ENCODE measurements at regions not wholly inside any gene's neighbourhood (a gene's known extent, or its start where the extent isn't known, plus 50 kb on each side); places are given as distances from the start of the nearest gene placed in this dataset.
"Not testable (repeated sequence)": the region's sequence is repeated elsewhere in the genome, so short reads cannot be mapped to it uniquely, and the experiment has no call there.

DNA sequence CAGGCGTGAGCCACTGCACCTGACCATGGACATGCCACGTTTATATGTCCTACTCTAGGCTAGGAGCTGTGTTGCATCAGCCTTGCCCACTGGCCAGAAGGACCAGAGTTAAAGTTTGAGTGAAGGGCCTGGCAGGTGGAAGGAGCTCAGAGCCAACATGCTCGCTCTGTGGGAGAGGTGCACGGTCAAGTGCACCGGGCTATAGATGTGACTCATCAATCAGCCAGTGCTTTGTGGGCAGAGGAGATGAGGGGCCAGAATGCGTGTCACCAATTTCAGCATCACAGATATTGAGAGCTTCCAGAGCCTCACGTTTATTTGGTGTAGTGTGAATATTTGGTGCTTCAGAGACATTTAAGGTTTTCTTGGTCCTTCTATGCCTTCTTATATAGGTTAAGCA lies 137.3 kb upstream of the KBTBD8 start:
- no peak for DNase-seq

DNA sequence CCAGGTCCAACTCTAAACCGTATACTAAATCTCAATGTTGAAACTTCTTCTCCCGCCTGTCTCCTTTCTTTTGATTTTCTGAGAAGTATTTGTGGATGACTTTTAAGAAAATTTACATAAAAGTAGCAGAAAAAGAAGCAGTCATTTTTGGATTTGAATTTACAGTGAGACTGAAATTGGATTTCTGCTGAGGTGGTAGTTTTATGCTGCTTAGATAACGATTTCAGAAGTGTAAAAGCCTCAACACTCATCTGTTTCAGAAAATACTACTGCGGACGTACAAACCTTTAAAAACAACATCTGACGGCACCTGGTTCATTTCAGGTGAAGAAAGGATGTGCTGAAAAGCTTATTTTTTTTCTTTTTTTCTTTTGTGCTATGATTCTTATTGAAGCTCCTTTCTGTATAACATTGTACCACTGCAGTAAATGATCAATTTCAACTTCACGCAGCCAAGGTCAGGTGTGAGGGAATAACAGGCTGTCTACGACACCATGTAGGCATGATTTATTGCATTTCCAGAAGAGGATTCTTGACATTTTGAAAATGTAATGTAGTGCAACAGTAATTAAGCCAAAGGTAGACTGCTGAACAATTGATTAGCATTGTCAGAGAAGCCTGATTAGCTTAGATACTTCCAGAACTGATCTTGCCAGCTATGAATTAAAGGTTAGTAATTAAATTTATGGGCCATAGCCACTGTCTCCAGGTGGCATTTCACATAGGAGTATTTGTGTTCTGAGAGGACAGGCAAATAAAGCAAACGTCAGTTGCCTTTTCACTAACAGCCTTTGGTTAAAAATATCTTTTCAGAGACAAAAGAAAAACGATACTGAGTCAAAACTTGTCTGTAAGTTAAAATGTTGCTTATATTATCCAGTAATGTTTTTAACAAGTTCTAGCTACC lies 134.6 kb upstream of the KBTBD8 start:
- no peak for DNase-seq

DNA sequence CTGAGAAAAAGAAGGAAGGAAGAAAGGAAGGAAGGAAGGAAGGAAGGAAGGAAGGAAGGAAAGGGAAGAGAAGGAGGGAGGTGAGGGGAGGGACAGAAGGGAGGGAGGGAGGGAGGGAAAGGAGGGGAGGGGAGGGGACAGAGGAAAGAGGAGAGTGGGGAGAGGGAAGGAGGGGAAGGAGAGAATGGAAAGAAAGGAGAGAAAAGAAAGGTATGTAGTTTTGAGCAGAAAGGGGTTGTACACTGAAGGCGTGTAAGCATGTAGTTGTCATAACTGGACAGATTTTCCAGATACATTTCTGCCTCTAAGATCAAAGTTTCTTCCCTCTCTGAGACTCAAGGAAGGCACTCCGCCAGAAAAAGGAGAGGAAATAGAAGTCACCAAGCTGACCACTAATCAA lies 113.4 kb upstream of the KBTBD8 start:
- DNase-seq = no peak

DNA sequence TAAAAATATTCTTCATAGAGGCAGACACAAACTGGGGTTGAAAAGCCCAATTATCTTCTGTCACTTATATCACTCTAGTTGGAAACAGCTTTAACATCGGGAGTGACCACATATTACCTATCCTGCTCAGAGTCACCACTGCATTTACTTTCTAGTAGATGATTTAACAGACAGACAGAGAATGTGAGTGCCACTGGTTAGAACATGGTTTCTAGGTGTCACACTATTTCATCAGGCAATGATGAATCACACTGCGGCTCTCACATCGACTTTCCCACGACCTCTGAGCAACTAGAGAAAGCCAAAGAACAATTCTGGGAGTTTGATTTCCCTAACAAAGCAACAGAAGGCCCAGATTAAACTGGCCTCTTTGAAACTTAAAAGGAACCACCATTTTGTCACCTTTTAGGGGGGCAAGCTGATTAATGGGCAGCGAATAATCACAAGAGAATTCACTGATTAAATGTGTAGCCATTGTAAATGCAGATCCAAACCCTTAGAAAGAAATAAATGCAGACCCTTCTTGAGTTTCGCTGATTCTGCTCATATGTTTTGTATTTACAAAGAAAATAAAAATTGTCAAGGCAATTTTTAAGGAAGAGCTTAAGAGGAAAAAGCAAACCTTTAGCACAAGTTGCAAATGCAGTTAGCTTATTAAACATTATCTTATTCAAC lies 112.6 kb upstream of the KBTBD8 start:
- no peak for DNase-seq

DNA sequence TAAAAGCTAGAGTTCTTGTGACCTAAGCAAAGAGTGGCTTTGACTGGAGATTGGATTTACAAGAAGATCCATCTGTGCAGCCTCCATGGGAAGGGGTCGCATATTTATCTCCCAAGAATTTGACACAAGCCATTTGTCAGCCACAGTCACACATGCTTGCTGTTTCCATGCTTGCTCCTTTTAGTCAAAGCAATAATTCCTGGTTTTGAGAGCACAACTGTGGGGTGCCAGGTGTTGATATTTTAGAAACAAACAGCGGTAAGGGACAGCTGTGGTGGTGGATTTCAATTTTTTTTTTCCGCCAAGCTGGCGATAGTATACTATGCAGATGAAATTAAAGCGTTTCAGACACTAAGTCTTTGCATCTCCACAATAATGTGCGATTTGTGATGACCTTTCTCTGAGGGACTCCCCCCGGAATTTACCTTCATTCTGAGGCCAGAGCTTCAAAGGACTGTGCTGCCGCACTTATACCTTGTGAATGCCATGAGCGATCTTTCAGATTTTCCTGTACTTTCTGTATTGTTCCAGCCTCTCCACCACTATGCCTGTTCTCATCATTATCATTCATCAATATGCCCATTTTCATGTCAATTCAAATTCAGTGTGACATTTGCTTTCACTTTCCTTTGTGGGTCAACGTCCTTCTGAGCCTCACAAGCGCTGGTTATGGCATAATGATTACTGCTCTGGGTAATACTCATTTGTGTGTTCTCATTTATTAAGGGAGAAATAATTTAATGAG lies 108.2 kb upstream of the KBTBD8 start:
- no peak for DNase-seq

DNA sequence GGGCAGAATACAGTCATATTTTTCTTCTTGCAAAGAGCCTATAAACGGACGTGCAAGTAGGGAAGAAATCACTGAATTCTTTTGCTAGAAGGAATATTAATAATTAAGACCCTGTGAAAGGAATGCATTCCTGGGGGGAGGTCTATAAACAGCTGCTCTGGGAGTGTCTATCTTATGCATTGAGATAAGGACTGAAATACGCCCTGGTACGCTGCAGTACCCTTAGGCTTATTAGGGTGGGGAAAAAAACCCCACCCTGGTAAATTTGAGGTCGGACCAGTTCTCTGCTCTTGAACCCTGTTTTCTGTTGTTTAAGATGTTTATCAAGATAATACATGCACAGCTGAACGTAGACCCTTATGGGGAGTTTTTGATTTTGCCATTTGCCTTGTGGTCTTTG lies 100.0 kb upstream of the KBTBD8 start:
- DNase-seq = no peak

DNA sequence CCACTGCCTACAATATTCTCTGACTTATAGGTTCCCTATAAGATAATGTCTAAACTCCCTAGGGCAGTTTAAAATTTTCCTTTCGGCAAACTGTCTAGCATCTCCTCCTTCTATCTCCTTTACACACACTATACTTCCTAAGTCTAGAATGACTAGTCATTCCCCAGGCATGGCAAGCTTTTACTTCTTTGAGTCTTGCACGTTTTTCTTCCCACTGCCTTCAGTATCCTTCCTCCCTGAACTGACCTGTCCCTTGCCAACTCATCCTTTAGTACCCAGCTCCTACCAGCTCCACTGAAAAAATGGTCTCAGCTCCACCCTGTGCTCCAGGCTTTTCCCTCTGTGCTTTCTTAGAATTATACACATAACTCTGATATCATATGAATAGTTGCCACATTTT lies 93.8 kb upstream of the KBTBD8 start:
- DNase-seq = no peak

DNA sequence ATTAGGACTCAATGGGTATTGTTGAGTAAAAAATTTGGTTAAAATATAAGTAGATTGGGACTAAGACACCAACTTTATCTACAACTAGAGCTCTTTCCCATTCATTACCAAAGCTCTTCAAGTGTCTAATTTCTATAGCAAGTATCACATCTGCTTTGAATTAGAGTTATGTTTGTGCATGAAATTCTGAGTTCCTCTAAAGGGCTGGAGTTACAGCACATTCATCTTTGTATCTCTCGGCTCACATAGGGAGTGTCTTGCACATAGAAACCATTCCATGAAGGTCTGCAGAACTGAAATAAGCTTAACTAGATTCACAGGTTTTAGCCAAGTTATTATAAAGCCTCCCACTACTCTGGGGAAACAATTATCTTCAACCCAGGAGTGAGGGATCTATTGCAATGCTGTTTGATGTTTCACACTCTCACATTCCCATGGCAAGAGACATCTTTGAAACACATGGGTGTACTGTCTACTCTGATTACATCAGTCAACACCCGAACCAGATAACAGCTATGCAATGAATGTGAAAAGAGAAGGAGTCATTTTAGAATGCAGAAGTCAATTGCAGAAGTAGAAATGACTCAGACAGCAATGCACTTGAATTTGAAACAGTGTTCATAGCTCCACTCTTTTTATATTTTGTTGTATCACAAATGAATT lies 93.1 kb upstream of the KBTBD8 start:
- DNase-seq = no peak

DNA sequence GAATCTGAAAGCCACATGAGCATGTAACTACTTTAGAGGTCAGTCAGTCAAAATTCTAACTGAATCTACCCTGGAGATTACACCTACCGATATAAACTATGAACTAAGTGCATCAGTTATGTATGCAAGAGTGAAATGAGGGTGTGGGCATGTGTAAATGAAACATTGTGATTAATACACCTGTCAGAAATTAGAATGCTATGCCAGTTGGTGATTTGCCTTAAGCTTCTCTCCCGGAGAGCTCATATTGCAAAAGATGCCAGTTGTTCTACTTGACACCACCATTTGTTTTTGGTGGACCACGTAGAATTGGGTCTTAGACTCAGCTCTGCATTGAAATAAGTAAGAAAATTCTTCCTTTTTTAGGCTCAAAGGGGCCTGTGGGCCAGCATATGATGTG lies 91.0 kb upstream of the KBTBD8 start:
- no peak for DNase-seq

DNA sequence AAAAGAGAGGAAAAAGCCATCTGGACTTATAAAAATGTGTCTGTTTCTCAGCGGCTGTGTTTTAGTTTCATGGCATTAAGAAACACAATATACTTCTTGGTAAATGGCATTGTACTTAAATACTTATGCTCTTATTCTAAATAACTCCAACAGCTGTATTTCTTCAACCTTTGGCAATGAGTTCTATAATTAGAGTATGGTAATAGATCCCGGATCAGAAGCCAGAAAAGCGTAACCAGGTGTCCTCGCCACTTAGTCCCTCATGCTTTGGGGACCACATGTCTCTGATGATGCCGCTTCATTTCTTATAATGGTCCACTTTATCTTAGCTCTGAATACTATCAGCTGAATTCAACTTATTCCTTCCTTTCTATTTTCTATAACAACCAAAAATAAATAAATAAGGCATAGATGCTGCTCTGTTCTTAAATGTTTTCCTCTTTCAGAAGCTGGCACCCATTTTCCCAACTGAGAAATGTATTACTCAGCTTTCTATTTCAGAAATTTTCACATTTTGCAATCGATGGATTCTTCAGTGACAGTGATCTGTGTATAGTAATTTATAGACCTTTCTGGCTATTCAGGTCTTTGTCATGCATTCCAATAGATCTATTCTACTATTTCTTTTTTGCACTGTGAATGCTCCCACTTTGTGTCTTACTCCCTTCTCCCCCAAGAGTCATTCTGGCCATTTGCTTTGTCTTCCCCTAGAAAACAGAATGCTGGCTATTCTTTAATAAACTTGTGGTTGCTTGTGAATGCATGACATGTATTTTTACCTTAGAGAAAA lies 87.6 kb upstream of the KBTBD8 start:
- no peak for DNase-seq

DNA sequence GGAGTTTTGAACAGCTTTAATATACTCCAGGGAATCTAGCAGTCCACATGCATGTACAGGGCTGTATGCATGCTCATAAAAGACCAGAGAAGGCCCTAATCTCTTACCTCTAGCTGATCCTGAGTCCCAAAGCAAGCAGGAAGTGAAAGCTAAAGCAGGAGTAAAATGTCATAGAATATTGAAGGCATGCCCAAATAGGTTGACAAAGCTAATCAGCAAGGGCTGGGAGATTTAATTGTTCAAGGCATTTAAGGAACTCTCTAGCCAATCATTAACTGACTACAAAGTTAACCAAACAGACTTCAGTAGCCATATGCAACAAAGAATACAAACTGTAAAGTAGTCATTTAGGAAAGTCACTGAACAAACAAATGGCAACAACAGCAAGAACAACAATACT lies 85.8 kb upstream of the KBTBD8 start:
- no peak for DNase-seq

DNA sequence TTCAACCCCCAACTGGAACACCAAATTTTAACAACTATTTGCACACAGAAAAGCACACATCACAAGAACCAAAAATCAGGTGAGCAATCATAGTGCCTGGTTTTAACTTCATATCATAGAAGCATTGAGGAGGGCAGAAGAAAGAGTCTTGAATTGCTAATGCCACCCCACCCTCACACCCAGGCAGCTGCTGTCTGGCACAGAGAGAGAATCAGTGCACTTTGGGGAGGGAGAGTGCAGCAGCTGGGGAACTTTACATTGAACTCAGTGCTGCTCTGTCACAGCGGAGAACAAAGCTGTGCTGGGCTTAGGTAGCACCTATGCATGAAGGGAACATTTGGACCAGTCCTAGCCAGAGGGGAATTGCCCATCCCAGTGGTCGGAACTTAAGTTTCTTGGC lies 76.0 kb upstream of the KBTBD8 start:
- DNase-seq = no peak

DNA sequence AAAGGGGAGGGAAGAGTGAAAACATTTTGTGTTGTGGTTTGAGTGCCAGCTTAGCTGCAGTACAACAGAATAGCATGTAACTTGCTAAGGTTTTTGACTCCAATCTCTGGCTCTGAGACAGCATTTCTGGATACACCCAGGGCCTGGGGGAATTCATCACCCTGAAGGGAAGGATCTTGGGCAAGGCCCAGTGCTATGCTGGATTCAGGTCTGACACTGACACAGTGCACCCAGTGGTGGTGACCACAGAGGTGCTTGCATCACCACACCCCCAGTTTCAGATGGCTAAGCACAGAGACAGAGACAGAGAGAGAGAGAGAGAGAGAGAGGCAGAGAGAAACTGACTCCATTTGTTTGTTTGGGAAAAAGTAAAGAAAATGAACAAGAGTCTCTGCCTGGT lies 74.1 kb upstream of the KBTBD8 start:
- no peak for DNase-seq

DNA sequence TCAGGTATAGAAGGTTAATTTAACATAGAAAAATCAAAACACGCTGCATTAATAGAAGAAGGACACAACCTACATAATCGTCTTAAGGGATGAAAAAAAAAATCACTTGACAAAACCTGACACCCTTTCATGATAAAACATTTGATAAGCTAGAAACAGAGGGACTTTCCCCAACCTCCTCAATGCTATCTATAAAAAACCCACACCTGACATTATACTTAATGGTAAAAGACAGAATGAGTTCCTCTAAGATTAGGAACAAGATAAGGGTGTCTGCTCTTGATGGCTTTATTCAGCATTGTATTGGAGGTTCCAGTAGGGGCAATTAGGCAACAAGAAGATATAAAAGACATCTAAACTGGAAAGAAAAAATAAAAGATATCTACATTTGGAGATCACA lies 69.9 kb upstream of the KBTBD8 start:
- no peak for DNase-seq

DNA sequence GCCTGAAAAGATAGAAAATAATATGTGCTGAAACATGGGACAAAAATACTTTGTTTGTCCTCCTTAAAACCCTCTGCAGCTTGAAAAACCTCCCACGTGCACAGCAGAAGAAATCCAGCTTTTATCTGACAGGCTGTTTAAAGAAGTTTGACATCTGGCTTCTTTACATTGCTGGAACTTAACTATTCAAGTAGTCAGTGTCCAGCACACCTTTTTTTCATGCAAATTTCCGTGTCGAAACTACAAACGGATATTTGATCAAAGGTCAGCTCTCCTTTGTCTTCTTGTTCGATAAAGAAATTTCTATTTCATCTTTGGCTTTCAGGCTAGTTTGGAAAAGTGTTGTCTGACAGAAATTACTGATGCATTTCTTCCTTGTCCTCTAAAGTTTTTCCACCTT lies 66.8 kb upstream of the KBTBD8 start:
- no peak for DNase-seq

DNA sequence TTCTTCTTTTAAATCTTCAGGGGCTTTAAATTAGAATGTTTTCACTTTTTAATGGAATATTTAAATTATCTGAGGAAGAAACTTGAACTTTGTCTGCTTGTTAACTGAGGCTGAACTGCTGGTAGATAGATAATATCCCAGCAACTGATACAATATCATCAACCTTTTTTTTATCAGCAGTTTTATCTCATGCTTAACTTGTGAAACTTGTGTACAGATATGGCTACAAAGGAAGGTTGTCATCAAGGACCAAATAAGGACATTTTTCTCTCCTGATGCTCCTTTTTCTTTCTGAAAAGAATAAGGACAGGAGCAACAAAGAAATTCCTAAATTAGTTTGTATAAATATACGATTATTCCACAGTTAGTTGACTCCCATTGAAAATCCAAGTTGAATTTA lies 66.4 kb upstream of the KBTBD8 start:
- no peak for DNase-seq

DNA sequence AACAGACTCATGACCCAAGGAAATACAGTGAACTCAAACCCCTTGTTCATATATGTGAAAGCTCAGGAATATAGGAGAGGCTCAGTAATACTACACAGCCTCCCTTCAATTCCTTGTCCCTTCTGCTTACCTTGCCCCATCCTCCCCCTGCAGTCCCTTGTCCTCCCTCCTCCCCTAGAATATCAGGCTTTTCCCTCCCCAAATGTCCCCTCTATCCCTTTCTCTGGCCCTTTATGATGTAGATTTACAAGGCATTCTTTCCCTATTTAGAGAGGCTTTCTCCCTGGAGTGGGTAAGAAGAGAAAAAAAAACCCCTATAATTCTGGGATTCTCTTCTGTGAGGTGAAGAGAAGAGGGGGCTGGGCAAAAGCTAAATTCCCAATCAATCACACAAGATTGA lies 64.9 kb upstream of the KBTBD8 start:
- DNase-seq = no peak

DNA sequence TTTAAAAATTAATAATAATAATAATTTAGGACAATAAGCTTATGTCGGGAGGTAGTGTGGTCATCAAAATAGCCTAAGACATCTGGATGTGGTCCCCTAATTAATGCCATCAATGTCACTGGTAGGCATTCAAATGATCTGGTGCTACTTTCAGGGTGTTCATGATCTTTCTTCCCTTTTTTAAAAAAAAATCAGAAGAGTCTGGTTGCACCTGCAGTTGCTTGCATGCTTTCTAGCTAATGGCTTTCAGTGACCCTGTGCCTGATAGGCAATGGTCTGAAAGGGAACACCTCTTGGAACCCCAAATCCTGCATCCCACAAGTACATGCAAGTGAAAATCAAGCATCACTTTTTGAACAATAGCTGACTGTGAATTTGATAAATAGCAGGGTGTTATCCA lies 64.1 kb upstream of the KBTBD8 start:
- no peak for DNase-seq

DNA sequence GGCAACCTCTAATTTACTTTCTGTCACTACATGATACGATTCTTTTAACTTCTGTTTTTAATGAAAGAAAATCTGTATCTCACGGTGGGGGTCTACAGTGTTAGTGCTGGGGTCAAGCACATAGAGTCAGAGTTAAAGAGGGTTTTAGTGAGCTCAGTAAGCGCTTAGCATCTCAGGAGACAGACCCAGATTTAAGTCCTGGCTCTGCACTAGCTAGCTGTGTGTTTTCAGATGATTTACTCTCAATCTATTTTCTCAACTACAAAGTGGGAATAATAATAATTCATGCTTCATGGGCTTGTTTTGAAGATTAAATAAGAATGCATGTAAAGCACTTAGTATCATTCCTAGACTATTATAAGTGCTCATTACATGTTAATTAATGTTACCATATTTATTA lies 63.4 kb upstream of the KBTBD8 start:
- no peak for DNase-seq

DNA sequence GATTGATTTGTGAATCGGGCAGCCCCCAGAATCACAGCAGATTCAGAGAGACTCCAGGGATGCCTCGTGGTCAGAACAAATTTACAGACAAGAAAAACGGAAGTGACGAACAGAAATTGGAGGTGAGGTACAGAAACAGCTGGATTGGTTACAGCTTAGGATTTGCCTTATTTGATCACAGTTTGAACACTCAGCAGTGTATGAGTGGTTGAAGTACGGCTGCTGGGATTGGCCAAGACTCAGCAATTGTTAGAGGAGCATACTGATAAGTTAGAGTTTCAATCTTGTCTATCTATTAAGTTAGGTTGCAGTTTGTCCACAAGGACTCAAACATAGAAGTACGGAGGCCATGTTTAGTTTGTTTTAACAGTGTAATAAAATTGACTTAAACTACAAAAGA lies 61.1 kb upstream of the KBTBD8 start:
- not testable (repeated sequence) for DNase-seq

DNA sequence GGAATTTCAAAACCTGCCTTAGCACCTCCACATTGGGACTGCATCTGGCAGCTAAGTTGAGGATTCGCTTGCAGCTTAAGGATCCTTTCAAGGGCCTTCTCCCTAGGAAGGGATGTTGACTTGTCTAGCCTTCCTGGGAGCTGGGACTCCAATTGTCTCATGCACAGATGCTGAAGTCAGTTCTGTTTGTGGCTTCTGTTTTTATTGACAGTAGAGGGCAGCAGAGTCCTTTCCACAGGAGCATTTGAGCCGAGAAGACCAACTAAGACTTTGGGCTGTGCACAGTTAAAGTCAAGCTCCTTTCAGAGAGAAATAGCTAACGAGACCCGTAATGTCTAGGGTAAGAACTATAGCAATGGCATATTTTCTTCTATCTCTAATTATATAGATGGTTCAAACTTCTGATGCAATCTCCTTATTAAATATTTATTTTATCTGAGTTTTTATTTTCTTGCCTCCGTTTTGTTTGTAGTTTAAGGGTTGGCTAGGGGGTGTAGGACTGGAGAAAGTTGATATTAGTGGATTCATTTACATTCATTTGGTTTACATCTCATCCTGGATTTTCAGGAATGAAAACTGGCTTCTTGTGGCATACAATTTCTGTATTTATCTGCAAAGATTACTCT lies 59.7 kb upstream of the KBTBD8 start:
- DNase-seq = no peak

DNA sequence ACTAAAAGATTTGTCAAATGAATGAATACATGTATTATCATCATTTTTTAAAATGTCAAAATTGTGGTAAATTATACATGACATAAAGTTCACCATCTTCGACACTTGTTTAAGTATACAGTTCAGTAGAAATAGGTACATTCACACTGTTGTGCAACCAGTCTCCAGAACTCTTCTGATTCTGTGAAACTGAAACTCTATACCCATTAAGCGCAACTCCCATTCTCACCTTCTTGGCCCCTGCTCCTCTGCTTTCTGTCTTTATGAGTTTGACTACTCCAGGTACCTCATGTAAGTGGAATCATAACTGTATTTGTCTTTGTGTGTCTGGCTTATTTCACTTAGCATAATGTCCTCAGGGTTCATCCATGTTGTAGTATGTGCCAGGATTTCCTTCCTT lies 50.1 kb upstream of the KBTBD8 start:
- DNase-seq = no peak

Measured in activated CD8-positive, alpha-beta memory T cell treated with anti-CD3 and anti-CD28 coated beads, Interleukin-2, amount 50 U/mL, for 48 hours (primary cell).